ENCODE measurements at regions not wholly inside any gene's neighbourhood (a gene's known extent, or its start where the extent isn't known, plus 50 kb on each side); places are given as distances from the start of the nearest gene placed in this dataset.

GRCh38 chr20:62531046-62531838, 55.4 kb upstream of the GATA5 start:
- CTCF ChIA-PET = no interaction called here
- DNase-seq (ENCODE audit: low read depth, low spot score) = no peak
- H3K27me3 ChIP-seq (ENCODE audit: insufficient read depth, low read length) = no peaks in the 10 kb centered on the region

GRCh38 chr20:62532921-62533320, 57.1 kb upstream of the GATA5 start:
- BruUV-seq (replicated peaks) = no TSS peak
- ChIA-PET POLR2A (no interaction called here), RAD21 (ENCODE audit: low non-redundant PET in 1 of 2, low total read pairs in 2 of 2, uncharacterized antibody in 2 of 2, unreplicated experiment in 2 of 2) (no interaction called here), CTCF (no interaction called here)
- H3K79me2 ChIP-seq (ENCODE audit: insufficient read depth, low read length) = no peaks in the 10 kb centered on the region
- H4K20me1 ChIP-seq (ENCODE audit: insufficient read depth) = no peaks in the 10 kb centered on the region
- no peaks in the 10 kb centered on the region for H3K36me3 ChIP-seq (ENCODE audit: control insufficient read depth in 1 of 2, insufficient read depth in 2 of 2, low read length in 2 of 2)
- H3K27ac ChIP-seq (ENCODE audit: low read depth, low read length) = no peak overlapping the region
- DNase-seq (ENCODE audit: low read depth, low spot score) (no peak), ATAC-seq (no peak)
- no peak overlapping the region for H3K4me2 ChIP-seq (ENCODE audit: low read length)
- no peaks in the 10 kb centered on the region; a peak in 1 of 4 replicates for H3K4me1 ChIP-seq (ENCODE audit: control insufficient read depth in 1 of 2, insufficient read depth in 2 of 2, low read length in 2 of 2)
- intact Hi-C loops (cut with micrococcal nuclease) = no loop called here
- no peaks in the 10 kb centered on the region for H3K9me3 ChIP-seq (ENCODE audit: control insufficient read depth in 1 of 2, insufficient read depth in 1 of 2, low read depth in 1 of 2, low read length in 2 of 2)
- no peak overlapping the region for H2AFZ ChIP-seq (ENCODE audit: low read depth, low read length, poor library complexity, severe bottlenecking)
- no peak for TF ChIP-seq EGR1 (IDR thresholded peaks at IDR 0.05; ENCODE audit: low read depth)
- TF ChIP-seq MAX (IDR thresholded peaks at IDR 0.05) = no peak
- TF ChIP-seq FOSL1 (IDR thresholded peaks at IDR 0.05; ENCODE audit: low read depth) = no peak
- no peak for TF ChIP-seq SRF (IDR thresholded peaks at IDR 0.05; ENCODE audit: low read depth)
- no peak for TF ChIP-seq YY1 (IDR thresholded peaks at IDR 0.05; ENCODE audit: extremely low read depth, insufficient replicate concordance, low read depth, low read length)
- TF ChIP-seq POLR2AphosphoS5 (IDR thresholded peaks at IDR 0.05; ENCODE audit: low read depth, low read length) = no peak
- TF ChIP-seq EZH2phosphoT487 (IDR thresholded peaks at IDR 0.05; ENCODE audit: borderline replicate concordance) = no peak
- no peak for TF ChIP-seq ZNF274 (IDR thresholded peaks at IDR 0.05; ENCODE audit: low read depth, low read length)
- no peak for TF ChIP-seq JUND (IDR thresholded peaks at IDR 0.05)
- no peak for TF ChIP-seq EZH2 (IDR thresholded peaks at IDR 0.05)
- TF ChIP-seq CEBPB (IDR thresholded peaks at IDR 0.05; ENCODE audit: low read depth) = no peak
- H3K9me2 ChIP-seq (ENCODE audit: insufficient read depth) = no peaks in the 10 kb centered on the region
- no peak overlapping the region for H3K9ac ChIP-seq (ENCODE audit: low read length)
- H3K27me3 ChIP-seq (ENCODE audit: insufficient read depth, low read length) = no peaks in the 10 kb centered on the region
- no peak overlapping the region for H3K4me3 ChIP-seq (replicated peaks in 1 of 2; ENCODE audit: low read depth in 1 of 2, low read length in 2 of 2)

More at GRCh38 chr20:62531046-62531838, 55.4 kb upstream of the GATA5 start:
- Histone ChIP-seq H3K9me3 (ENCODE audit: control insufficient read depth in 1 of 2, insufficient read depth in 1 of 2, low read depth in 1 of 2, low read length in 2 of 2) (no peaks in the 10 kb centered on the region), H3K4me1 (ENCODE audit: control insufficient read depth in 1 of 2, insufficient read depth in 2 of 2, low read length in 2 of 2) (no peaks in the 10 kb centered on the region), H3K9me2 (ENCODE audit: insufficient read depth) (no peaks in the 10 kb centered on the region), H2AFZ (ENCODE audit: low read depth, low read length, poor library complexity, severe bottlenecking) (no peak overlapping the region), H3K36me3 (ENCODE audit: control insufficient read depth in 1 of 2, insufficient read depth in 2 of 2, low read length in 2 of 2) (no peaks in the 10 kb centered on the region), H4K20me1 (ENCODE audit: insufficient read depth) (no peaks in the 10 kb centered on the region), H3K79me2 (ENCODE audit: insufficient read depth, low read length) (no peaks in the 10 kb centered on the region), H3K4me3 (replicated peaks in 1 of 2; ENCODE audit: low read depth in 1 of 2, low read length in 2 of 2) (no peak overlapping the region), H3K4me2 (ENCODE audit: low read length) (no peak overlapping the region), H3K27ac (ENCODE audit: low read depth, low read length) (no peak overlapping the region), H3K9ac (ENCODE audit: low read length) (no peak overlapping the region)
- intact Hi-C loops (cut with micrococcal nuclease) = no loop called here
- ATAC-seq = no peak
- no TSS peak for BruUV-seq (replicated peaks)
- TF ChIP-seq SP1 (IDR thresholded peaks at IDR 0.05; ENCODE audit: low read depth) = no peak
- TF ChIP-seq CEBPB (IDR thresholded peaks at IDR 0.05; ENCODE audit: low read depth) = no peak
- no peak for TF ChIP-seq EZH2 (IDR thresholded peaks at IDR 0.05)
- no peak for TF ChIP-seq CBX3 (IDR thresholded peaks at IDR 0.05; ENCODE audit: low read depth)
- no peak for TF ChIP-seq ELF1 (IDR thresholded peaks at IDR 0.05; ENCODE audit: borderline replicate concordance, low read depth)
- POLR2A ChIA-PET = no interaction called here
- RAD21 ChIA-PET (ENCODE audit: low non-redundant PET in 1 of 2, low total read pairs in 2 of 2, uncharacterized antibody in 2 of 2, unreplicated experiment in 2 of 2) = no interaction called here
